Motor neuron (in vitro differentiated cells): ENCODE measurements at regions not wholly inside any gene's neighbourhood (a gene's known extent, or its start where the extent isn't known, plus 50 kb on each side); places are given as distances from the start of the nearest gene placed in this dataset.
"Not testable (repeated sequence)": the region's sequence is repeated elsewhere in the genome, so short reads cannot be mapped to it uniquely, and the experiment has no call there.

Source experiments
- ATAC-seq, 8 experiments: fragments of 200-7000 bp; cut with Tn5 transposase; replicated peaks in 6 of 8; 2 replicates each; pipeline ENCODE4 v1.8.0; 2021; ENCODE audit warnings: mild to moderate bottlenecking in 8 of 8, moderate library complexity in 8 of 8
- H3K27ac ChIP-seq, 2 donors: fragments of 250-450 bp; sonication (Bioruptor Pico); 2 replicates each; pipeline ENCODE4 v1.9.0; 2021; ENCODE audit warnings: antibody characterized with exemption in 2 of 2, mild to moderate bottlenecking in 2 of 2, moderate library complexity in 1 of 2
- H3K4me1 ChIP-seq, 2 donors: fragments of 250-450 bp; sonication (Bioruptor Pico); replicated peaks in 1 of 2; 2 replicates each; pipeline ENCODE4 v1.6.1; 2021; ENCODE audit warnings: antibody characterized with exemption in 2 of 2, mild to moderate bottlenecking in 2 of 2, moderate library complexity in 1 of 2
- H3K4me3 ChIP-seq, 5 donors: fragments of 250-450 bp; sonication (Bioruptor Pico); 2 replicates each; pipeline ENCODE4 v1.9.0; 2021; ENCODE audit warnings: antibody characterized with exemption in 5 of 5, mild to moderate bottlenecking in 5 of 5, moderate library complexity in 4 of 5
- WGBS, 10 experiments: fragments of 450-650 bp; shearing (Covaris generic); methylation state at CpG; one replicate each; pipeline ENCODE4 v1.0.0; 2022; 5-methylcytosine and 5-hydroxymethylcytosine counted together
- in situ Hi-C, 9 experiments: fragments of 400-800 bp; cut with MboI; loops; one replicate each; pipeline ENCODE4 v1.15.0; 2021; ENCODE audit warnings: low sequenced_read_pairs in 9 of 9, low pct_unique_long_range_greater_than_20kb in 2 of 9; ENCODE audit not compliant: unreplicated experiment in 9 of 9

DNA sequence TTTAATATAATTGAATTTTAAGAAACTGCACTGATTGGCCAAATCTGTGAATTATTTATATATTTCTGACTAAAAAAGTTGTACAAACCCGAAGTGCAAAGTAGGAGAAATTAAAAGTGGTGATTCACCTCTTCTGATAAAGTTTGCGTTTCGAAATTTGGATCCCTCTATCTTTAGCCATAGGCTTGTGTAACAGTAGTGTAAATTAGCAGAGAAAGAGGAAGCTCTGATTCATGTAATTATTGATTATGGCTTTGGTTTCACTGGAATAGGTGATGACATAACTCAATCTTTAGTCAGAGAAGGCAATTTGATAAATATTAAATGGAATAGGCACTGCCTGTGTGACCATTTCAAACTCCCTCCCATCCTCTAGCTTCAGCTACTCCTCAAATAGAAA, 717.8 kb upstream of the PCDH7 start:
- Histone ChIP-seq H3K4me3 (no peak overlapping the region), H3K4me1 (no peaks in the 10 kb centered on the region), H3K27ac (no peak overlapping the region)
- no peak for ATAC-seq
- in situ Hi-C loops = no loop called here
- 0 to 83% (median 53%) methylated on average over 1 to 3 of the region's 3 CpGs for WGBS, 10 experiments

DNA sequence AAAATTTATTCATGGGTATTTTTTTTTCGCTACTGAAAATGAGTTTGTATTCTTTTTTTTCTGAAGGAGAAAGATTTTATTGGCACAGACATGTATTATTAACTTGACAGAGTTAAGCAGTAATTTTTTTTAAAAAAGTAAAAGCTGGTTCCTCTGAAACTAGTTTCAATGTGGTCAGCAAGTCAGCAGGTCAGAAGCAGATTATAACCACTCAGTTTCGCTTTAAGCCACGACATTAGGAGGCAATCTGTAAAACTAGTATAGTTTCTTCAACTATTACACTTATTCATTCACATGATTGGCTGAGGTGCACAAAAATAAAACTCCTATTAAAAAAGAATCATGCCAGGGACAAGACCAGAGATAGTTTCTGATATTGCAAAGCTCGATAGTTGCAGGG, 714.2 kb upstream of the PCDH7 start:
- H3K4me1 ChIP-seq = no peaks in the 10 kb centered on the region
- WGBS, 10 experiments = 0 to 95% (median 84%) methylated on average over 1 to 4 of the region's 4 CpGs
- ATAC-seq = no peak
- in situ Hi-C loops = no loop called here
- no peak overlapping the region for H3K27ac ChIP-seq
- no peak overlapping the region for H3K4me3 ChIP-seq

DNA sequence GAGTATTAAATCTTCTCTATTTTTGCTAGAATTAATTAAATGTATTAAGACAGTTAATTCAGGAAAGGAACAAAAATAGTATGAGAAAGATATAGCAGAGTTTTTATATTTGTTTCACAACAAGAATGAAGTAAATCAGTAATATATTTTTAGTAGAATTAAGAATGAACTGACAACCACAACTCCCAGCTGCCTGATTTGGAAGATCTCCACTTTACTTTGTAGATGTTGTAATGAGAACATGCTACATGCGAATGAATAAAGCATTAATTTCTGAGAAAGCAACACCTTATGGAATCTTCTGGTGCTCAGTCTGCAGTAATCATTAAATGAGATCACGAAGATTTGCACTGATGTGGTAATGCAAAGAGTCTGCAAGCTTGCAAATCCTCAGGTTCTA, 695.6 kb upstream of the PCDH7 start:
- WGBS, 10 experiments = 0 to 100% (median 61%) methylated on average over 1 to 2 of the region's 2 CpGs; no CpG with 5 or more reads in 1 of the 10 experiments
- no peak overlapping the region for H3K27ac ChIP-seq
- H3K4me1 ChIP-seq = no peaks in the 10 kb centered on the region
- no peak for ATAC-seq
- no peak overlapping the region for H3K4me3 ChIP-seq
- in situ Hi-C loops = no loop called here

DNA sequence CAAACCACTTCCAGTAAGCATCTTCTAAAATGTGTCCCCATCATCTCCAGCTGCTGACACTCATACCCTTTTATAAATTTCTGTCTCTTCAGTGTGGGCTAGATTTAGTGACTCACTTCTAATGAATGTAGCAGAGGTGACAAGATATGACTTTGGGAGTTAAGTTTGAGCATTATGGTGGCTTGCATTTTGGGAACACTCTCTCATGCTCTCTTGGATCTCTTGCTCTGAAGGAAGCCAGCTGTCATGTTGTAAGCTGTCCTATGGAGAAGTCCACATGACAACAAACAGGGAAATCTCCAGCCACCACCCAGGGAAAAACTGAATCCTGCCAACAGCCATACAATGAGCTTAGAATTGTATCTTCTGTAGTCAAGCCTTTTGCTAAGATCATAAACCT, 691.3 kb upstream of the PCDH7 start:
- H3K27ac ChIP-seq = no peak overlapping the region
- H3K4me1 ChIP-seq = no peaks in the 10 kb centered on the region
- ATAC-seq = no peak
- no peak overlapping the region for H3K4me3 ChIP-seq
- in situ Hi-C loops = no loop called here

DNA sequence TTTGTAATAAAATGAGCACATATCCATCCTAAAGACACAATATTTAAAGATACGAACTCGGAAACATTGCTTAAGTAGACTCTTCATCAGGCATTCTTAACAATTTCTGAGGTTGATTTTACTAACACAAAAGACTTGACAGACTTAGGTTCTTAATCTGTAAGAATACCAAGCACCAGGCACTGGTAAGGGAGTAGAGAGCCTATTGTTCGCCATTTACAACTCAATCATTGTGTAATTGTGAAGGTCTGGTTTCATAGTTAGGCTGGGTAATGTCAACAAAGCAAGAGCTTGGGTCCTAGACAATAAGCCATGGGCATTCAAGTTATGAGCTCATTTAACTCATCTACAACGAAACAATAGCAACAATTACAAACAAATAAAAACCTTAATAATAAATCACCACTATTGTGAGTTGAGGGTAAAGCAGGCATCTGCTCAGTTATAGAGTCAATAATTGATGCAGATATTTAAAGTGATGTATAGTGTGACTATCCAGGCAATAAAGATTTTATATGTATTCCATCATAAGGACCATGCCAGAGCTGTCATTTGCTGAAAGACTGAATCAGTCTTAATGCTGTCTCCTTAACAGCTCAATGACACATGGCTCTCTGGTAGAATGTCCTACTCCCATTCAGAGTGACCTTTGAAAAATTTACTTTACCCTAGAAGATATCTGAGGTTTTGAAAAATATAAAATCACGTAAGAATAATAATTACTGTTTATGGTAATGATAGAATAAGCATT, 664.0 kb upstream of the PCDH7 start:
- in situ Hi-C loops = no loop called here
- 0 to 90% (median 79%) methylated on average over 1 to 5 of the region's 5 CpGs for WGBS, 10 experiments

DNA sequence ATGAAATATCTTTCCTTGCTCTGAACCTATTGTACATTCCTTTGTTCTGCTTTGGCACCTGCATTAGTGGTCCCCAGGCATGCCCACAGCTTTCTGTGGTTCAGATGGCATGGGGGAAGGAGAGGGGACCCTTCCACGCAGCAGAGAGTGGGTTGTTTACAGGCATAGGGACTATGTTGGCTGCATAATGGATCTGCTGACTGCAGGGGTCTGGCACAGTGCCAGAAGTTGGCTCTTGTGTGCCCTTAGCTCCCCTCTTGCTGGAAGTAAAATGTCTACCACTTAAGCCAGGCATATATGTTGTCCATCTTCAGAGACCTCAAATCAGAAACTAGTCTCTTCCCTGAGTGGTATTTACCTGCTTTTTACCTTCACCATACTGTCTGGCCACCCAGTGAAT, 651.9 kb upstream of the PCDH7 start:
- no peak for ATAC-seq
- H3K4me1 ChIP-seq = no peaks in the 10 kb centered on the region
- in situ Hi-C loops = no loop called here
- no peak overlapping the region for H3K27ac ChIP-seq
- 0 to 64% (median 33%) methylated on average over 1 of the region's 1 CpG; no CpG with 5 or more reads in 7 of the 10 experiments for WGBS, 10 experiments
- no peak overlapping the region for H3K4me3 ChIP-seq

More for the DNA sequence above, 664.0 kb upstream of the PCDH7 start:
- Histone ChIP-seq H3K4me1 (peaks cover 0 to 4% of the 10 kb centered on the region in 2 donors), H3K27ac (no peak overlapping the region), H3K4me3 (no peak overlapping the region)
- ATAC-seq = peak in 5 of 8 experiments; percentile 34 to 77 (median 68)

DNA sequence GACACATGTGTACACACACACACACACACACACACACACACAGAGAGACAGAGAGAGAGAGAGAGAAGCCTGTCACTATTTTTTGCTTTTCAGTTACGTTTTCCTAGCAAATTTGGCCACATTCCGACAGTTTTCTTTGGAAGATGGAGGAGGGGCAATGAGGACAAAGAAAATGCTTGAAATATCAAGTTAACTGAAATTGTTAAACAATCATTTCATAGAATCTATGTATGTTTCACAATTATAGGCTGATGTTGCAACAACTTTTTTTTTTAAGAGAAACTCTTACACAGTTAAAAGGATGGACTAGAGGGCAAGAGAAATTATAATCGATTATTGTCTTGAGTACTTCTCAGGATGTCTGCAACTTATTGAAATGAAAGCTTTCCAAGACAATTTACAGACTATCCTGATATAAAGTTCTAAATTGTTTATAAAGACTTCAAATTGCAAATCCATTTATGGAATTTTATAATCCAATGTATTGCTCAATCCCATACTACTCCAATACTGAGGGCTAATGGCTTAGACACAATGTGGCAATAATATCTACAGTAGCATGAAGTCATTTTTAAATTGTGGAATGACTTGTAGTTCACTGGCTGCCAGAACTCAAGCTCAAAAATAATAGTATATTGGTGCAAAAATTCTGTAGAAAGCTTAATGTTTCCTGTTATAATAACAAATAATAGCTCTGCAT, 647.0 kb upstream of the PCDH7 start:
- H3K27ac ChIP-seq = no peak overlapping the region
- in situ Hi-C loops = no loop called here
- no peak overlapping the region for H3K4me3 ChIP-seq
- no peaks in the 10 kb centered on the region for H3K4me1 ChIP-seq
- WGBS, 10 experiments = 5 to 96% (median 70%) methylated on average over 2 to 3 of the region's 3 CpGs; no CpG with 5 or more reads in 2 of the 10 experiments
- no peak for ATAC-seq

DNA sequence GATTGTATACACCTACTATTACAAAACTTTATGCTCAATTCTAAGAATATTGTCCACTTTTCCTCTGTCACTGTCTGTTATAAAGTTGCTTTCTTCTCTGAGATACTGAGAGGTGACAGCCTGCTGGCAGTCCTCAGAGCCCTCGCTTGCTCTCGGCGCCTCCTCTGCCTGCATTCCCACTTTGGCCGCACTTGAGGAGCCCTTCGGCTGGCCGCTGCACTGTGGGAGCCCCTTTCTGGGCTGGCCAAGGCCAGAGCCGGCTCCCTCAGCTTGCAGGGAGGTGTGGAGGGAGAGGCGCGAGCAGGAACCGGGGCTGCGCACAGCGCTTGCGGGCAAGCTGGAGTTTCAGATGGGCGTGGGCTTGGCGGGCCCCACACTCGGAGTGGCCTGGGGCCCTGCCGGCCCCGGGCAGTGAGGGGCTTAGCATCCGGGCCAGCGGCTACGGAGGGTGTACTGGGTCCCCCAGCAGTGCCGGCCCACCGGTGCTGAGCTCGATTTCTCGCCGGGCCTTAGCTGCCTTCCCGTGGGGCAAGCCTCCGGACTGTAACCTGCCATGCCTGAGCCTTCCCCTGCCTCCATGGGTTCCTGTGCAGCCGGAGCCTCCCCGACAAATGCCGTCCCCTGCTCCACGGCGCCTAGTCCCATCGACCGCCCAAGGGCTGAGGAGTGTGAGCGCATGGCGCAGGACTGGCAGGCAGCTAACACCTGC, 627.6 kb upstream of the PCDH7 start:
- not testable (repeated sequence) for H3K4me3 ChIP-seq, ATAC-seq
- WGBS, 10 experiments = 52 to 100% (median 100%) methylated on average over 1 to 6 of the region's 37 CpGs; no CpG with 5 or more reads in 5 of the 10 experiments

DNA sequence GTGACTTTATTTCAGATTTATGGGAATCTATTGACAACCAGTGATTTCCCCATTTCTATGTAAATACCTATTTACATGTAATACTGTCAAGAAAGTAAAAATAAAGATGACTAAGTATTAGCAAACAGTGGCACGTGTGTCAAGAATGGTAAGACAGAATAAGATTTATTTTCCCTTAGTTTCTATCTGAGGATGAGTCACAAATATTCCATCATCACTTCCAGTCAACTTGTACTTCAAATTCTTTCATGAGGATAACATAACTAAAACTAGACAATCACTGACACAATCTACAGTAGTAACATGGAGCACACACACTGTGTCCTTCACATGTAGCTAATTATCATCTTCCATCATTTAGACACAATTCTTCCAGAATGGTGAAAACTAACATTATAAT, 625.3 kb upstream of the PCDH7 start:
- no peaks in the 10 kb centered on the region for H3K4me1 ChIP-seq
- no peak overlapping the region for H3K4me3 ChIP-seq
- WGBS, 10 experiments = 0 to 100% (median 61%) methylated on average over 1 of the region's 1 CpG; no CpG with 5 or more reads in 2 of the 10 experiments
- H3K27ac ChIP-seq = no peak overlapping the region
- ATAC-seq = peak in 5 of 8 experiments; percentile 50 to 79 (median 54)
- in situ Hi-C loops = no loop called here

More for the DNA sequence above, 627.6 kb upstream of the PCDH7 start:
- in situ Hi-C loops, H3K27ac ChIP-seq, H3K4me1 ChIP-seq: not testable (repeated sequence)

DNA sequence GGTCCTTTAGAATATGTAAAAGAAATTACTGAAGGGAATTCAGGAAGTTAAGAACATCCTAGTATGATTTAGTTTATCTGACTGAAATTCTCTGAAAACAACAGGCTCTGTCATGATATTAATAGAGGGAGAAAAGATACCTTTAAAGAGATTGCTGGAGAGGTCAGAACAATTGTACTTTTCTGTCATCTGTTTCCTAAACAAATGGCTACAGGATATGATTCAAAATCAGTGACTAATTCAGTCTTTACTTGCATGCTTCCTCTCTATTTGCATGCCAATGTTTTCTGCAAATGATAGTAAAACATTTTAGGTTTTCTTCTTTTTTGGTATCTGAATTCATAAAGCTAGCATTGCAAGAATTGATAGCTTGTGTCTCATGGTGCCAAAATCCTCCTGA, 616.7 kb upstream of the PCDH7 start:
- ATAC-seq = no peak
- in situ Hi-C loops = no loop called here
- Histone ChIP-seq H3K4me3 (no peak overlapping the region), H3K4me1 (no peaks in the 10 kb centered on the region), H3K27ac (no peak overlapping the region)

DNA sequence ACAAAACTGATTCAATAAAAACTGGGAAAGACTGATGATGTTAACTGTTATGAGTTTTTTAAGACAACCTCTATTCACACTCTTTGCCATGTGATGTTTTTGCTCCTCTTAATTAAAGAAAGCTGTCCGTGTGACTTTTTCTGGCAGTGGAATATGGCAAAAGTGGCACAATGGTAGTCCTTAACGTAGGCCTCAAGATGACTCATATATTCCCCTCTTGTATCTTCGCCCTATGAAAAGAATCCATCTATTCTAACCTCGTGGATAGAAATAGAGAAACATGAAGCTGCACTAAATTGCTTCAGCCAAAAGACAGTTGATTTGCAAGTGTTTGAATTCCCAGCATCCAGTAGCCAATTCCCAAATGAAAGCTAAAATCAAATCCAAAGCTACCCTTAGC, 603.8 kb upstream of the PCDH7 start:
- no peak overlapping the region for H3K4me3 ChIP-seq
- ATAC-seq = peak in 5 of 8 experiments; percentile 51 to 88 (median 72)
- in situ Hi-C loops = no loop called here
- WGBS, 10 experiments = 0 to 81% (median 48%) methylated on average over 1 to 4 of the region's 4 CpGs
- H3K4me1 ChIP-seq = no peaks in the 10 kb centered on the region
- no peak overlapping the region for H3K27ac ChIP-seq

DNA sequence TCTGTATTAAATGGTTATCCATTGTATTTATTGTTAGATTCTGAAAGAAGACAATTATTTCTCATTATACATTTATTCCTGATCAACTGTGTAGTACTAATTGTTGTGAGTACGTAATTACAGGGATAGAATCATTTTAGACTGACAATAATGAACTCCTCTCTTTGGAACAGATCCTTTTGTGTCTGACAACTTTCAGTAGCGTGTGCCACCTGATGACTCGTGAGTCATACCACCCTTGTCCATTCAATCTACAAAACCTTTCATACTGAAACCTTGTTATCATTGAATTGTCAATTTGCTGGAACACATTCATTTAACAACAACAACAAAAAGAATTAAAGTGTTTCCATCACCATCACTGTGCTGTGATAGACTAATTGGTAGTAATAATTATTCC, 602.7 kb upstream of the PCDH7 start:
- WGBS, 10 experiments = 0 to 100% (median 71%) methylated on average over 1 to 3 of the region's 3 CpGs; no CpG with 5 or more reads in 1 of the 10 experiments
- in situ Hi-C loops = no loop called here
- Histone ChIP-seq H3K4me3 (no peak overlapping the region), H3K4me1 (no peaks in the 10 kb centered on the region), H3K27ac (no peak overlapping the region)
- ATAC-seq = peak in 5 of 8 experiments; percentile 44 to 75 (median 65)

DNA sequence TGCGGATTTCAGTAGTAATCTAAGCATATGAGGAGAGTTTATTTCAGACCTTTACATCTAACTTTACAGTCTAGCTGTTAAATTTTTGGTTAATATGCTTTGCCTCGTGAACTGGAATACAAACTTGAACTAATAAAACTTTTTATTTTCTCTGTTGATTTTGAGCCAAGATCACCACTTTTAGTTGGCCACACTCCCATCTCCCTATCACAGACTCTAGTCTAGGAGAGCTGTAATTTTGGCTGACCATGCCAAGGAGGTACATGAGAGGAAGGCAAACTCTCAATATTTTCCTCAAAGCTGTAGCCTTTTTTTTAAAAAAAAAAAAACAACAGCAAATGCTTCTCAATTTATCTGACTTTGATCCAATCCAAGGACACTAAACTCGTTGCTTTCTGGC, 597.5 kb upstream of the PCDH7 start:
- Histone ChIP-seq H3K27ac (no peak overlapping the region), H3K4me3 (no peak overlapping the region), H3K4me1 (no peaks in the 10 kb centered on the region)
- WGBS, 10 experiments = 5 to 93% (median 74%) methylated on average over 2 to 3 of the region's 3 CpGs
- no peak for ATAC-seq
- in situ Hi-C loops = no loop called here
